ENCODE measurements at regions not wholly inside any gene's neighbourhood (a gene's known extent, or its start where the extent isn't known, plus 50 kb on each side); places are given as distances from the start of the nearest gene placed in this dataset.

DNA sequence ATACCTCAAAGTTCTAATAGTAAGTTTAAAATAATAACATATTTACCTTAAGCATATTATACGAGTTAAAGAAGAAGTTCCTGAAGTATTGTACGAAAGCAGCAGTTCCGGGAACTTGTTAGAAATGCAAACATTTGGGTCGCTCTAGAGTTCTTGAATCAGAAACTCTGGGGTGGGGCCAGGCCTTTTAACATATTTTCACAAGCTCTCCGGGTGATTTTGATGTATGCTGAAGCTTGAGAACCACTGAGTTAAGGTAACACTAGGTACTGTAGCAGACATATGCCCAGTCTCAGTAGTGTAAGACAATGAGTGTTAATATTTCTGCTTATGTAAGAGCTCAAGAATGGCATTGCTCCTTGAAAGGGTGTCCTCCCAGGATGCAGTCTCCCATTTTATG lies 461.1 kb downstream of the C3orf38 start:
- H3K27ac ChIP-seq, result no peak overlapping the region
- no peak overlapping the region for H3K4me3 ChIP-seq
- H3K27me3 ChIP-seq, result no peaks in the 10 kb centered on the region
- no peak overlapping the region for H3K9ac ChIP-seq (ENCODE audit: low read depth in 2 of 2, low read length in 2 of 2)
- no peak for DNase-seq
- intact Hi-C loops (cut with DNase I), result no loop called here
- no peaks in the 10 kb centered on the region for H3K4me1 ChIP-seq
- TF ChIP-seq, protein P1, sequence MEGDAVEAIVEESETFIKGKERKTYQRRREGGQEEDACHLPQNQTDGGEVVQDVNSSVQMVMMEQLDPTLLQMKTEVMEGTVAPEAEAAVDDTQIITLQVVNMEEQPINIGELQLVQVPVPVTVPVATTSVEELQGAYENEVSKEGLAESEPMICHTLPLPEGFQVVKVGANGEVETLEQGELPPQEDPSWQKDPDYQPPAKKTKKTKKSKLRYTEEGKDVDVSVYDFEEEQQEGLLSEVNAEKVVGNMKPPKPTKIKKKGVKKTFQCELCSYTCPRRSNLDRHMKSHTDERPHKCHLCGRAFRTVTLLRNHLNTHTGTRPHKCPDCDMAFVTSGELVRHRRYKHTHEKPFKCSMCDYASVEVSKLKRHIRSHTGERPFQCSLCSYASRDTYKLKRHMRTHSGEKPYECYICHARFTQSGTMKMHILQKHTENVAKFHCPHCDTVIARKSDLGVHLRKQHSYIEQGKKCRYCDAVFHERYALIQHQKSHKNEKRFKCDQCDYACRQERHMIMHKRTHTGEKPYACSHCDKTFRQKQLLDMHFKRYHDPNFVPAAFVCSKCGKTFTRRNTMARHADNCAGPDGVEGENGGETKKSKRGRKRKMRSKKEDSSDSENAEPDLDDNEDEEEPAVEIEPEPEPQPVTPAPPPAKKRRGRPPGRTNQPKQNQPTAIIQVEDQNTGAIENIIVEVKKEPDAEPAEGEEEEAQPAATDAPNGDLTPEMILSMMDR (IDR thresholded peaks at IDR 0.05), result no peak
- H3K9me3 ChIP-seq, result no peaks in the 10 kb centered on the region
- no peaks in the 10 kb centered on the region for H3K36me3 ChIP-seq

DNA sequence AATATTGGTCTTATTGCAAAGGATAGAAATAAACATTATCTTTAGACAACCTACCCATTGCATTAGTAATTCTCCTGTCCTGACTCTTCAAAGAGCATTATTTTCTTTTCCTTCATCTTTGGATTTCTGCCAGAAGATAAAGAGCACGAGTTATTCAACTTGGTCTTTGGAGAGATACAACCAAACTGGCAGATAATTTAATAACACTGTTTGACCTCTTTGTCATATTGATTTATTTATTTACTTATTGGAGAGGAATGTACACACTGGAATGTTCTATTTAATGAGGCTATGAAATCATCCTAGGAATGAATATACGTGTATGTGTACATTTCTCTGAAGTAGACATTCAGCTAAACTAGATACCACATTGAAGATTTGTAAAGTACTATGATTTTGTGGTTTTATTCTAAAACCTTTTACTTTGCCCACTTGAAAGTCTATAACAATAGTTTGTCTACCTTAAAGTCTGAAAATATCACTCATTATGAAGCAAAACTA lies 462.1 kb downstream of the C3orf38 start:
- Histone ChIP-seq H3K9ac (ENCODE audit: low read depth in 2 of 2, low read length in 2 of 2) (no peak overlapping the region), H3K9me3 (no peaks in the 10 kb centered on the region), H3K27me3 (no peaks in the 10 kb centered on the region), H3K4me1 (no peaks in the 10 kb centered on the region), H3K4me3 (no peak overlapping the region), H3K36me3 (no peaks in the 10 kb centered on the region), H3K27ac (no peak overlapping the region)
- no peak for DNase-seq
- intact Hi-C loops (cut with DNase I), result no loop called here
- TF ChIP-seq, protein P1 (IDR thresholded peaks at IDR 0.05), result no peak

DNA sequence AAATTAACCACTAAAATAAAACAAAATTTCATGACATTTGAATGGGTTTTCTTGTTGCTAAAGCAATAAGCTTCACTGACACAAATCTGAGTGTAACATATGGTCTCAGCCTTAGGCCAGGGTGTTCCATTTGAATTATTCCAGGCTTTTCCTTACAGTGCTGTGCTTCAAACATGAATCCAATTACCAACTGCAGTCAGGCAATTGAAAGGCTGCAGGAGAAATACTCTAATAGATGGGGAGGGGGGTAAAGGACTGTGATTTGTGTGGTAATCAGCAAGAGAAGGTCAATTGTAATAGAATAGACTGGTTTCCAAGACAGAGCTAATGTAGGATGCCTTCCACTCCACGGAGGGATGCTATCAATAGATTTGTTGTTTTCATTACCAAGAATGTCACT lies 466.7 kb downstream of the C3orf38 start:
- intact Hi-C loops (cut with DNase I), result no loop called here
- DNase-seq, result no peak
- Histone ChIP-seq H3K27ac (no peak overlapping the region), H3K9ac (ENCODE audit: low read depth in 2 of 2, low read length in 2 of 2) (no peak overlapping the region), H3K9me3 (no peaks in the 10 kb centered on the region), H3K36me3 (no peaks in the 10 kb centered on the region), H3K27me3 (no peaks in the 10 kb centered on the region), H3K4me1 (no peaks in the 10 kb centered on the region), H3K4me3 (no peak overlapping the region)
- TF ChIP-seq, protein P1 (IDR thresholded peaks at IDR 0.05), result no peak

DNA sequence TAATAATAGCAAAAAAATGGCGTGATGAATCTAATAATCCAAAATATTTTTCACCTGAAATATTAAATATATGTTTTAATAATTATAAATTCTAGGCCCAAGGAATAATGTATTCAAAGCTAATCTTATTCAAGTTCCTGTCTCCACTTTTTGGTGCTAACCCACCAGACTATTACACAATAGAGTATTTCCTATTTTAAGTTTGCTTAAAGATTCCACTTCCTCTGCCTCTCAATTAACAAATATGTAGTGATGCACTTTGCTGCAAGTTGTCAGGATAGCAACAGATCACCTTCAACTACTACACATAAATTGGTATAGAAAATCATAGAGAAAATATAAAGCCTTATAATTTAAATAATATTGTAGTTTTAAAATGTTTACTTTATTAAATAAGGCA lies 467.5 kb downstream of the C3orf38 start:
- H3K9me3 ChIP-seq, result no peaks in the 10 kb centered on the region
- no peak overlapping the region for H3K27ac ChIP-seq
- H3K36me3 ChIP-seq, result no peaks in the 10 kb centered on the region
- H3K4me3 ChIP-seq, result no peak overlapping the region
- intact Hi-C loops (cut with DNase I), result no loop called here
- H3K27me3 ChIP-seq, result no peaks in the 10 kb centered on the region
- TF ChIP-seq, protein P1 (IDR thresholded peaks at IDR 0.05), result no peak
- H3K4me1 ChIP-seq, result no peaks in the 10 kb centered on the region
- no peak for DNase-seq
- no peak overlapping the region for H3K9ac ChIP-seq (ENCODE audit: low read depth in 2 of 2, low read length in 2 of 2)

DNA sequence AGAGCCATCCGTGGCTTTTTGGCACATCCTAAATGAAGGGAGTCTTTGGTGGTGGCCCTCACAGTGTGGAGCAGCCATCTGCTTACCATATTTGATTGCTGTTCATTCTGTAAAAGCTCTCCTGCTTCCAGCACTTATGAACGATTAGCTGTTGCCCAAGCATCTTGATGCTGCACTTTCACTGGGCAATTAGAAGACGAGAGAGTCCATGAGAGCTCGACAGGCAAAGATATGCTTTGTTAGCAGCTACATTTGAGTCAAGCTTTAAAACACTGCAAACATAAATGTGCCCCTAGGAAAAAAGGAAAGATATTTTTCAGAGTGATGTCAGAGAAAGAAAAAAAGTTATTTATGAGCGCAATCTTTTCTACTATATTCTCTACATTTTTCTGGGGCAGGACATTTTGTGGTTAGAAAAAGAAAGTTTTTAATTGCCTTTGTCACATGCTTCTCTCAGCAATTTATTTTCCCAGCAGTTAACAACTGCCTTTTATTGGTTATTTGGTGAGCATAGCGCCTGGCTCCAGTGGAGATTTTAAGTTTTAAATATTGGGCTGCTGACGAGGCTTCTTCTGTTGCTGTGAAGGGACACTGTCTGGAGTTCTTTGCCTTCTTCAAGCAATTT lies 468.4 kb downstream of the C3orf38 start:
- intact Hi-C loops (cut with DNase I), result no loop called here
- Histone ChIP-seq H3K4me3 (no peak overlapping the region), H3K27ac (no peak overlapping the region), H3K36me3 (no peaks in the 10 kb centered on the region), H3K9ac (ENCODE audit: low read depth in 2 of 2, low read length in 2 of 2) (no peak overlapping the region), H3K27me3 (no peaks in the 10 kb centered on the region), H3K4me1 (no peaks in the 10 kb centered on the region), H3K9me3 (no peaks in the 10 kb centered on the region)
- DNase-seq, result no peak
- TF ChIP-seq, protein P1 (IDR thresholded peaks at IDR 0.05), result no peak
